ENCODE measurements at regions not wholly inside any gene's neighbourhood (a gene's known extent, or its start where the extent isn't known, plus 50 kb on each side); places are given as distances from the start of the nearest gene placed in this dataset.

DNA sequence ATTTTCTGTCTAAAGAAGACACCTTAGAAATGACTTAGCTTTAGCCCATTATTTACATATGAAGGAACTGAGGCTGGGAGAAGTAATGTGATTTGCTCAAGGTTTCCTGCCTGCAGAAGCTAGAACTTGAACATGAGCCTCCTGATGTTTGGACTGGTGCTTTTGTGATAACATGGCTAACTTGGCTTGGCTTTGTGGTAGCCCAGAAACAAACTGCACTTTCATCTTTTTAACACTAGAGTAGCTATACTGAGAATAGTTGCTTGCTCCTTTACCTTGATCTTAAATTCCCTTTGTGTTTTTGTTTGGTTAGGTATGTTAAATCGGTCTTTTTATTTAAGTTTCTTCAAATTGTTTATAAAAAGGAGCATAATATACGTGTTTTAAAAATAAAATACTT lies 163.5 kb upstream of the MANEA start:
- Mint-ChIP-seq H3K36me3 (ENCODE audit: low read depth) (no peaks in the 10 kb centered on the region), H3K4me3 (no peak overlapping the region), H3K27me3 (no peaks in the 10 kb centered on the region), H3K9me3 (no peaks in the 10 kb centered on the region), H3K27ac (no peak overlapping the region), H3K4me1 (ENCODE audit: low read depth) (no peaks in the 10 kb centered on the region)
- no peak for DNase-seq
- POLR2A ChIA-PET = no interaction called here
- intact Hi-C loops (cut with micrococcal nuclease) = no loop called here
- TF ChIP-seq CTCF (IDR thresholded peaks at IDR 0.05) = no peak
- CTCF ChIA-PET = no interaction called here
- no peak for ATAC-seq

GRCh38 chr6:95417856-95418255 lies 159.5 kb upstream of the MANEA start:
- no peak for ATAC-seq
- Mint-ChIP-seq H3K36me3 (ENCODE audit: low read depth) (no peaks in the 10 kb centered on the region), H3K27ac (no peak overlapping the region), H3K9me3 (peaks cover 15% of the 10 kb centered on the region), H3K4me1 (ENCODE audit: low read depth) (no peaks in the 10 kb centered on the region), H3K27me3 (no peaks in the 10 kb centered on the region), H3K4me3 (no peak overlapping the region)
- intact Hi-C loops (cut with micrococcal nuclease) = no loop called here
- no peak for DNase-seq
- ChIA-PET CTCF (no interaction called here), POLR2A (no interaction called here)
- TF ChIP-seq CTCF (IDR thresholded peaks at IDR 0.05) = no peak

- H3K27me3 Mint-ChIP-seq = no peaks in the 10 kb centered on the region
- POLR2A ChIA-PET = no interaction called here
- intact Hi-C loops (cut with micrococcal nuclease) = no loop called here
- DNase-seq (no peak), ATAC-seq (no peak)
- no peak overlapping the region for H3K27ac Mint-ChIP-seq
- no peak for TF ChIP-seq CTCF (IDR thresholded peaks at IDR 0.05)
- CTCF ChIA-PET = no interaction called here
- no peaks in the 10 kb centered on the region for H3K36me3 Mint-ChIP-seq (ENCODE audit: low read depth)
- H3K4me3 Mint-ChIP-seq = no peak overlapping the region
- no peaks in the 10 kb centered on the region for H3K4me1 Mint-ChIP-seq (ENCODE audit: low read depth)
- H3K9me3 Mint-ChIP-seq = peaks cover 15% of the 10 kb centered on the region
Measured at GRCh38 chr6:95420792-95421191, 156.5 kb upstream of the MANEA start.

GRCh38 chr6:95423331-95423730 lies 154.0 kb upstream of the MANEA start:
- Mint-ChIP-seq H3K4me1 (ENCODE audit: low read depth) (no peaks in the 10 kb centered on the region), H3K36me3 (ENCODE audit: low read depth) (no peaks in the 10 kb centered on the region), H3K4me3 (no peak overlapping the region), H3K27me3 (no peaks in the 10 kb centered on the region), H3K9me3 (peaks cover 15% of the 10 kb centered on the region), H3K27ac (no peak overlapping the region)
- CTCF ChIA-PET = no interaction called here
- intact Hi-C loops (cut with micrococcal nuclease) = no loop called here
- DNase-seq = no peak
- ATAC-seq = no peak
- TF ChIP-seq CTCF (IDR thresholded peaks at IDR 0.05) = no peak
- POLR2A ChIA-PET = no interaction called here

DNA sequence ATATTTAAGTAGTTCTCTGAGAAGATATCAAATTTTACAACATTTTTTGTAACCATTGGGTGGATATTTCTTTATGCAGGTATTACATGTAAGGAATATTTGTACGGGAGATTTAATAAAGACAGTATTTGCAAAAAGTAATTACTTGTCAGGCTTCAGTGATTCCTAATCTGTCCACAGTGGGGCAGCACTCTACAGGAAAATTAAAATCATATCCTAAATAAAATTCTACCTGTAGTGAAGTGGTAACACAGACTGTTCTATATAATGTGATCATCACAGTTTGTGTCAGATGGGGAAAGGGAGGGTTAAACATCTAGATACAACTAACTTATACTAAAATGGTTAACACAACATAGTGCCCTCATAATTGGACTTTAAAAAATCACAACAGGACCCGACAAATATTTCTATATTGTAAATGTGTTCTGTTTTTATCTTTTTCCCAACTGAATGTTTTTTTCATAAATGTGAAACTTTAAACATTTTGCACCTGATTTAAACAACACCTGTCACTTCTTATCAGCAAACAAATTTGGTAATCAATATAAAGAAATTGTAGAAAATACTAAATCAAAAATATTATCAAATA lies 145.6 kb upstream of the MANEA start:
- ATAC-seq = no peak
- CTCF ChIA-PET = no interaction called here
- no peaks in the 10 kb centered on the region for H3K36me3 Mint-ChIP-seq (ENCODE audit: low read depth)

More for the DNA sequence above, 145.6 kb upstream of the MANEA start:
- intact Hi-C loops (cut with micrococcal nuclease) = no loop called here
- Mint-ChIP-seq H3K27me3 (peaks cover 2% of the 10 kb centered on the region), H3K27ac (no peak overlapping the region), H3K4me1 (ENCODE audit: low read depth) (no peaks in the 10 kb centered on the region), H3K9me3 (no peaks in the 10 kb centered on the region), H3K4me3 (no peak overlapping the region)
- TF ChIP-seq CTCF (IDR thresholded peaks at IDR 0.05) = peak; percentile 79
- POLR2A ChIA-PET = no interaction called here
- DNase-seq = peak; percentile 59

Measured in activated CD8-positive, alpha-beta T cell treated with anti-CD3 and anti-CD28 coated beads for 36 hours (primary cell).